ENCODE measurements at regions not wholly inside any gene's neighbourhood (a gene's known extent, or its start where the extent isn't known, plus 50 kb on each side); places are given as distances from the start of the nearest gene placed in this dataset.
A peak's percentile ranks its signal among the peaks of the same experiment; 100 is the strongest.

GRCh38 chr12:29072631-29073030 is 76.4 kb upstream of the FAR2 start:
- Histone ChIP-seq H3K4me3 (ENCODE audit: low read depth, low read length, poor library complexity, severe bottlenecking) (no peak overlapping the region), H3K4me1 (ENCODE audit: insufficient read depth, low read length, poor library complexity, severe bottlenecking) (no peaks in the 10 kb centered on the region), H3K9me3 (ENCODE audit: low read depth, low read length, poor library complexity, severe bottlenecking) (no peaks in the 10 kb centered on the region), H3K27me3 (replicated peaks; ENCODE audit: insufficient read depth, low read depth, low read length, poor library complexity) (no peaks in the 10 kb centered on the region), H3K36me3 (ENCODE audit: insufficient read depth, low read length, poor library complexity, severe bottlenecking) (no peaks in the 10 kb centered on the region), H3K27ac (ENCODE audit: low read depth, low read length, poor library complexity, severe bottlenecking) (no peak overlapping the region)
- BruUV-seq (replicated peaks): no TSS peak
- intact Hi-C loops (cut with micrococcal nuclease; ENCODE audit: unreplicated experiment): loop anchor here (5.0 kb wide), 1 partner anchor 245 kb away; no protein-coding TSS in a partner anchor
- TF ChIP-seq EZH2 (IDR thresholded peaks at IDR 0.05; ENCODE audit: borderline replicate concordance, low read depth, low read length, poor library complexity, severe bottlenecking) (no peak), CTCF (conservative IDR thresholded peaks at IDR 0.05; ENCODE audit: low read depth, low read length) (no peak)
- CTCF ChIA-PET: no interaction called here
- no peak for DNase-seq (ENCODE audit: low spot score)
- POLR2A ChIA-PET (ENCODE audit: low non-redundant PET): no interaction called here

- BruUV-seq (replicated peaks): no TSS peak
- intact Hi-C loops (cut with micrococcal nuclease; ENCODE audit: unreplicated experiment): loop anchor here (5.0 kb wide), 1 partner anchor 244 kb away; no protein-coding TSS in a partner anchor
- Histone ChIP-seq H3K4me3 (ENCODE audit: low read depth, low read length, poor library complexity, severe bottlenecking) (no peak overlapping the region), H3K36me3 (ENCODE audit: insufficient read depth, low read length, poor library complexity, severe bottlenecking) (no peaks in the 10 kb centered on the region), H3K4me1 (ENCODE audit: insufficient read depth, low read length, poor library complexity, severe bottlenecking) (no peaks in the 10 kb centered on the region), H3K27me3 (replicated peaks; ENCODE audit: insufficient read depth, low read depth, low read length, poor library complexity) (no peaks in the 10 kb centered on the region), H3K27ac (ENCODE audit: low read depth, low read length, poor library complexity, severe bottlenecking) (no peak overlapping the region), H3K9me3 (ENCODE audit: low read depth, low read length, poor library complexity, severe bottlenecking) (no peaks in the 10 kb centered on the region)
- ChIA-PET CTCF (interaction anchor here (1.2 kb wide), 1 partner anchor 244 kb away, joined by 9 read pairs; no protein-coding TSS in a partner anchor), POLR2A (ENCODE audit: low non-redundant PET) (interaction anchor here (0.6 kb wide), 1 partner anchor 182 kb away, joined by 3 read pairs; no protein-coding TSS in a partner anchor)
- DNase-seq (ENCODE audit: low spot score): peak; percentile 64
- TF ChIP-seq CTCF (conservative IDR thresholded peaks at IDR 0.05; ENCODE audit: low read depth, low read length): peak; percentile 73
- no peak for TF ChIP-seq EZH2 (IDR thresholded peaks at IDR 0.05; ENCODE audit: borderline replicate concordance, low read depth, low read length, poor library complexity, severe bottlenecking)
Measured at GRCh38 chr12:29073631-29074239, 75.3 kb upstream of the FAR2 start.

GRCh38 chr12:29081101-29081500 is 68.0 kb upstream of the FAR2 start:
- Histone ChIP-seq H3K4me3 (ENCODE audit: low read depth, low read length, poor library complexity, severe bottlenecking) (no peak overlapping the region), H3K36me3 (ENCODE audit: insufficient read depth, low read length, poor library complexity, severe bottlenecking) (no peaks in the 10 kb centered on the region), H3K27me3 (replicated peaks; ENCODE audit: insufficient read depth, low read depth, low read length, poor library complexity) (no peaks in the 10 kb centered on the region), H3K27ac (ENCODE audit: low read depth, low read length, poor library complexity, severe bottlenecking) (no peak overlapping the region), H3K4me1 (ENCODE audit: insufficient read depth, low read length, poor library complexity, severe bottlenecking) (no peaks in the 10 kb centered on the region), H3K9me3 (ENCODE audit: low read depth, low read length, poor library complexity, severe bottlenecking) (no peaks in the 10 kb centered on the region)
- CTCF ChIA-PET: no interaction called here
- POLR2A ChIA-PET (ENCODE audit: low non-redundant PET): no interaction called here
- BruUV-seq (replicated peaks): no TSS peak
- no peak for TF ChIP-seq EZH2 (IDR thresholded peaks at IDR 0.05; ENCODE audit: borderline replicate concordance, low read depth, low read length, poor library complexity, severe bottlenecking)
- TF ChIP-seq CTCF (conservative IDR thresholded peaks at IDR 0.05; ENCODE audit: low read depth, low read length): no peak
- no peak for DNase-seq (ENCODE audit: low spot score)
- intact Hi-C loops (cut with micrococcal nuclease; ENCODE audit: unreplicated experiment): loop anchor here (10.0 kb wide), 1 partner anchor 434 kb away; no protein-coding TSS in a partner anchor
